ENCODE measurements at regions not wholly inside any gene's neighbourhood (a gene's known extent, or its start where the extent isn't known, plus 50 kb on each side); places are given as distances from the start of the nearest gene placed in this dataset.
"Not testable (repeated sequence)": the region's sequence is repeated elsewhere in the genome, so short reads cannot be mapped to it uniquely, and the experiment has no call there.

DNA sequence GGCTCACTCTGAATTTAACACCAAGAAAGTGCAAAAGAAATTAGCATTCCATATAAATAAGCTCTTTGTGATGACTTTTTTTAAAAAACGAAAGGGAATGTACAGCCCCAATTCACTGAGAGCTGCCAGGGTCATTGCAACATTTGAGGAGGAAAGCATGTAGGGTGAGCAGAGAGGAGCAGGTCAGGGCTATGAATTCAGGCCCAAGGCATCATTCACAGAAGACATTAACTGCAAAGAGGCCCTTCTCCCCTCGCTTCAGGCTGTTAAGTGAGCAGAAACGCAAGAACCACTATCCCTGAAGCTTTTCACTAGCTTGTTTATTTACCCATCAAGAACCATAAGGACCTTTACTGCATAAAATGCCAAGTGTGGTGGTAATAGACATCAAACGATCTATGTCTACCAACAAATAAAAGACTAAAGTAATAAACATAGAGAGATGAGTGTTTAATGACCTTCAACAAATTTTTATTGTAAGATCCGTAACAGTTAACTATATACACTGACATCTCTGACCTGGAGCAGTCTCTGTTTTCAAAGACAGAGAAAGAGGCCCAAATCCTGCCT is 333.1 kb upstream of the HNRNPA3 start:
- Histone ChIP-seq H2AFZ (ENCODE audit: low read length, unreplicated experiment) (no peak overlapping the region), H3K27me3 (ENCODE audit: insufficient read depth, low read length) (peaks cover 14% of the 10 kb centered on the region; the same call in 1 of the 2 replicates), H3K27ac (ENCODE audit: low read depth, low read length) (no peak overlapping the region)

GRCh38 chr2:176882045-176882444 is 330.5 kb upstream of the HNRNPA3 start:
- H3K79me2 ChIP-seq (ENCODE audit: control insufficient read depth, insufficient read depth, low read length, unreplicated experiment); H3K4me3 ChIP-seq (ENCODE audit: low read depth, low read length); H2AFZ ChIP-seq (ENCODE audit: low read length, unreplicated experiment); H3K27ac ChIP-seq (ENCODE audit: low read depth, low read length); H3K4me1 ChIP-seq (ENCODE audit: control insufficient read depth, insufficient read depth, low read length, unreplicated experiment); H3K36me3 ChIP-seq (ENCODE audit: insufficient read depth, low read length): not testable (repeated sequence)
- H3K27me3 ChIP-seq (ENCODE audit: insufficient read depth, low read length), result peaks cover 12% of the 10 kb centered on the region; the same call in 1 of the 2 replicates

More for the DNA sequence above, 333.1 kb upstream of the HNRNPA3 start:
- no peaks in the 10 kb centered on the region for H3K36me3 ChIP-seq (ENCODE audit: insufficient read depth, low read length)
- no peaks in the 10 kb centered on the region for H3K4me1 ChIP-seq (ENCODE audit: control insufficient read depth, insufficient read depth, low read length, unreplicated experiment)
- no peaks in the 10 kb centered on the region for H3K79me2 ChIP-seq (ENCODE audit: control insufficient read depth, insufficient read depth, low read length, unreplicated experiment)
- no peak overlapping the region for H3K4me3 ChIP-seq (ENCODE audit: low read depth, low read length)

GRCh38 chr2:176885001-176885643 is 327.5 kb upstream of the HNRNPA3 start:
- no peak overlapping the region for H3K27ac ChIP-seq (ENCODE audit: low read depth, low read length)
- no peaks in the 10 kb centered on the region for H3K79me2 ChIP-seq (ENCODE audit: control insufficient read depth, insufficient read depth, low read length, unreplicated experiment)
- no peaks in the 10 kb centered on the region for H3K4me1 ChIP-seq (ENCODE audit: control insufficient read depth, insufficient read depth, low read length, unreplicated experiment)
- no peak overlapping the region for H2AFZ ChIP-seq (ENCODE audit: low read length, unreplicated experiment)
- no peak overlapping the region for H3K4me3 ChIP-seq (ENCODE audit: low read depth, low read length)
- H3K36me3 ChIP-seq (ENCODE audit: insufficient read depth, low read length), result no peaks in the 10 kb centered on the region
- H3K27me3 ChIP-seq (ENCODE audit: insufficient read depth, low read length), result peaks cover 33% of the 10 kb centered on the region

- Histone ChIP-seq H3K27me3 (ENCODE audit: insufficient read depth, low read length) (peaks cover 34% of the 10 kb centered on the region), H3K4me3 (ENCODE audit: low read depth, low read length) (no peak overlapping the region), H3K4me1 (ENCODE audit: control insufficient read depth, insufficient read depth, low read length, unreplicated experiment) (no peaks in the 10 kb centered on the region), H3K27ac (ENCODE audit: low read depth, low read length) (no peak overlapping the region), H3K79me2 (ENCODE audit: control insufficient read depth, insufficient read depth, low read length, unreplicated experiment) (no peaks in the 10 kb centered on the region), H2AFZ (ENCODE audit: low read length, unreplicated experiment) (no peak overlapping the region), H3K36me3 (ENCODE audit: insufficient read depth, low read length) (no peaks in the 10 kb centered on the region)
Measured at GRCh38 chr2:176885661-176886060, 326.9 kb upstream of the HNRNPA3 start.

GRCh38 chr2:176891105-176891504 is 321.5 kb upstream of the HNRNPA3 start:
- H3K4me3 ChIP-seq (ENCODE audit: low read depth, low read length), result no peak overlapping the region

DNA sequence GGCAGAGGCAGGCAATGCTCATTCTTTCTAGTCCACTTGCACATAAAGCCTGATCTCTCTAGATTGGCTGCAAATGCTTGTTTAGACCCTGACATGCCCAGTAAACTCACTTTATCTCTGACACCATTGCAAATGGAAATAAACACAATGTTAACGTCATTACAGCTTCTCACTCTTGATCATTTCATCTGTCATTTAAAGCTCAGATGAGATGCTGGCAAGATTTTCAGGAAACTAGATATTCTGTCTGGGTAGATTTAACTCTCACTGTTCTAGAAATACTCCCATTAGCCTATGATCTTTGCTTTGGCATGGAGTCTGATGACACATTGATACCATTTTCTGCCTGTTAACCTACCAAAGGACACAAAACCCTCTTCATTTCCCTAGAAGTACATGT is 320.7 kb upstream of the HNRNPA3 start:
- Histone ChIP-seq H2AFZ (ENCODE audit: low read length, unreplicated experiment) (no peak overlapping the region), H3K27ac (ENCODE audit: low read depth, low read length) (no peak overlapping the region), H3K36me3 (ENCODE audit: insufficient read depth, low read length) (no peaks in the 10 kb centered on the region), H3K4me1 (ENCODE audit: control insufficient read depth, insufficient read depth, low read length, unreplicated experiment) (no peaks in the 10 kb centered on the region), H3K79me2 (ENCODE audit: control insufficient read depth, insufficient read depth, low read length, unreplicated experiment) (no peaks in the 10 kb centered on the region), H3K27me3 (ENCODE audit: insufficient read depth, low read length) (peaks cover 27% of the 10 kb centered on the region), H3K4me3 (ENCODE audit: low read depth, low read length) (no peak overlapping the region)

More at GRCh38 chr2:176891105-176891504, 321.5 kb upstream of the HNRNPA3 start:
- no peaks in the 10 kb centered on the region for H3K4me1 ChIP-seq (ENCODE audit: control insufficient read depth, insufficient read depth, low read length, unreplicated experiment)
- no peaks in the 10 kb centered on the region for H3K36me3 ChIP-seq (ENCODE audit: insufficient read depth, low read length)
- peaks cover 32% of the 10 kb centered on the region for H3K27me3 ChIP-seq (ENCODE audit: insufficient read depth, low read length)
- no peak overlapping the region for H3K27ac ChIP-seq (ENCODE audit: low read depth, low read length)
- no peak overlapping the region for H2AFZ ChIP-seq (ENCODE audit: low read length, unreplicated experiment)
- no peaks in the 10 kb centered on the region for H3K79me2 ChIP-seq (ENCODE audit: control insufficient read depth, insufficient read depth, low read length, unreplicated experiment)

DNA sequence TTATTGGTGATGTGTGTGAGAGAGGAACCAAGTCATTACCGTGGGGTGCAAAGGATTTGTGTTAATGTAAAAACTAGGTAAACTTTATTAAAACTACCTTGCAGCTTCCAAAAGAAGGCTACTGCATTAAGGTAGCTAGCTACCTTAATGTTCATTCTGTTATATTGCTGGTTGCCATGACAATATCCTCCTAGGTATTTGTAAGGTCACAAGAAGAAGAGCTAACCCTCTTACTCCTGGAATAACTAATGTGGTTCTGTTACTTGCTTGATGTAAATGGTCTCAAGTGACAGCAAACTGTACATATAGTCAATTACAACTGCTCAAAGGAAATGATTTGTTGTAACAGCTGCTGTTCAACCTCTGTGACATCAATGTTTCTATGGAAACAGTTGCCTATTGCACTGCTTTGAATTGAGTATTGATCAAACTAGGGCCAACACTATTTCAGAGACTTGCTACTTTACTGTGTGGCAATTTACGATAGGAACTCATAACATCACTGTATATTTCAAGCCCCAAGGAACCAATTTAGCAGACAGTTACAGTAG is 319.8 kb upstream of the HNRNPA3 start:
- H3K4me1 ChIP-seq (ENCODE audit: control insufficient read depth, insufficient read depth, low read length, unreplicated experiment), result no peaks in the 10 kb centered on the region
- no peak overlapping the region for H3K4me3 ChIP-seq (ENCODE audit: low read depth, low read length)
- no peak overlapping the region for H3K27ac ChIP-seq (ENCODE audit: low read depth, low read length)
- peaks cover 20% of the 10 kb centered on the region for H3K27me3 ChIP-seq (ENCODE audit: insufficient read depth, low read length)
- no peak overlapping the region for H2AFZ ChIP-seq (ENCODE audit: low read length, unreplicated experiment)
- H3K79me2 ChIP-seq (ENCODE audit: control insufficient read depth, insufficient read depth, low read length, unreplicated experiment), result no peaks in the 10 kb centered on the region
- no peaks in the 10 kb centered on the region for H3K36me3 ChIP-seq (ENCODE audit: insufficient read depth, low read length)

DNA sequence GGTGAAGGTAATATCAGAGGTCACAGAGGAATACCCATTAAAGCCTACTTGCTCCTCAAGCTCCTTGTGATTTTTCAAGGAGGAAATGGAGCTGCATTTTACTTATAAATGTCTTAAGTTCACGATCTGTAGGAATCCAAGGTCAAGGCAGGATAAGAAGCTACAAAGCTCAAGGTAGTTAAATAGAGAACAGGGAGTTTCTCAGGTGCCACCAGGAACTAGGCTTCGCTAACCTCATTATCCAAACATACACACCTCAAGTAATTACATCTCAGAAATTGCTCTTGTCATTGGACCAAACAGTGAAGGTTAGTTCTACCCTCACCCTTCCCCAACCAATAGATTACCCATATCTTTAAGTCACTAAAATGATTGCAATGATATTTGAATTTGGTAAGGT is 317.4 kb upstream of the HNRNPA3 start:
- no peaks in the 10 kb centered on the region for H3K79me2 ChIP-seq (ENCODE audit: control insufficient read depth, insufficient read depth, low read length, unreplicated experiment)
- H3K4me1 ChIP-seq (ENCODE audit: control insufficient read depth, insufficient read depth, low read length, unreplicated experiment), result no peaks in the 10 kb centered on the region
- no peak overlapping the region for H3K27ac ChIP-seq (ENCODE audit: low read depth, low read length)
- H2AFZ ChIP-seq (ENCODE audit: low read length, unreplicated experiment), result no peak overlapping the region
- H3K4me3 ChIP-seq (ENCODE audit: low read depth, low read length), result no peak overlapping the region
- H3K27me3 ChIP-seq (ENCODE audit: insufficient read depth, low read length), result peaks cover 11% of the 10 kb centered on the region
- H3K36me3 ChIP-seq (ENCODE audit: insufficient read depth, low read length), result no peaks in the 10 kb centered on the region

DNA sequence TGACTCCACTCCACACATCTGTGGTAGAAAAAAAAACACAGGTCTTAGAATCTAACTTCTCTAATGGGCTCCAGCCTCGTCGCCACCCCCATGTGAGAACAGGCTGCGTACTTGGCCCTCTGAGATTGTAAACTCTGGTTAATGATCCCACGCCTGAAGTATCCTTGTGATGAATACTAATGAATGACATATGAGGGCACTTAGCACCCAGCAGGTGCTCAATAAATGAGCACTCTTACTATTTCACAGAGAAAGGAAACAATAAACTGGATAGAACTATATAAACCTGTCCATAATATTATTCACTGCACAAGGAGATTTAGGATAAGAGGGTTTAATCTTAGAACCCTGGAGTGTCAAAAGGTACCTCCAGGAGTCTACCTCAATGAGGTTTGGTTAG is 310.1 kb upstream of the HNRNPA3 start:
- Histone ChIP-seq H3K4me3 (ENCODE audit: low read depth, low read length) (no peak overlapping the region), H3K36me3 (ENCODE audit: insufficient read depth, low read length) (no peaks in the 10 kb centered on the region), H3K27ac (ENCODE audit: low read depth, low read length) (no peak overlapping the region), H2AFZ (ENCODE audit: low read length, unreplicated experiment) (no peak overlapping the region), H3K4me1 (ENCODE audit: control insufficient read depth, insufficient read depth, low read length, unreplicated experiment) (no peaks in the 10 kb centered on the region), H3K27me3 (ENCODE audit: insufficient read depth, low read length) (peaks cover 49% of the 10 kb centered on the region), H3K79me2 (ENCODE audit: control insufficient read depth, insufficient read depth, low read length, unreplicated experiment) (no peaks in the 10 kb centered on the region)

DNA sequence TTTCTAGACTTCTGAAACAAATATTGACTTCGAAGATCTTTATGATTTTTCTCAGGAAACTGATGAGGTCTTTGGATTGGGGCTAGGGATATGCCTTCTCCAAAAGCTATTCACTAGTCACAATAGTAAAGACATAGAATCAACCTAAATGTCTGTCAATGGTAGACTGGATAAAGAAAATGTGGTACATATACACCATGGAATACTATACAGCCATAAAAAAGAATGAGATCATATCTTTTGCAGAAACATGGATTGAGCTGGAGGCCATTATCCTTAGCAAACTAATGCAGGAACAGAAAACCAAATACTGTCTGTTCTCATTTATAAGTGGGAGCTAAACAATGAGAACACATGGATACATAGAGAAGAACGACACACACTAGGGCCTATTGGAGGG is 308.5 kb upstream of the HNRNPA3 start:
- H3K4me1 ChIP-seq (ENCODE audit: control insufficient read depth, insufficient read depth, low read length, unreplicated experiment); H3K79me2 ChIP-seq (ENCODE audit: control insufficient read depth, insufficient read depth, low read length, unreplicated experiment); H3K36me3 ChIP-seq (ENCODE audit: insufficient read depth, low read length); H3K4me3 ChIP-seq (ENCODE audit: low read depth, low read length); H3K27ac ChIP-seq (ENCODE audit: low read depth, low read length); H2AFZ ChIP-seq (ENCODE audit: low read length, unreplicated experiment): not testable (repeated sequence)
- H3K27me3 ChIP-seq (ENCODE audit: insufficient read depth, low read length), result peaks cover 56% of the 10 kb centered on the region

- Histone ChIP-seq H3K27me3 (ENCODE audit: insufficient read depth, low read length) (peaks cover 63% of the 10 kb centered on the region), H2AFZ (ENCODE audit: low read length, unreplicated experiment) (no peak overlapping the region), H3K27ac (ENCODE audit: low read depth, low read length) (no peak overlapping the region), H3K36me3 (ENCODE audit: insufficient read depth, low read length) (no peaks in the 10 kb centered on the region), H3K4me3 (ENCODE audit: low read depth, low read length) (no peak overlapping the region), H3K79me2 (ENCODE audit: control insufficient read depth, insufficient read depth, low read length, unreplicated experiment) (no peaks in the 10 kb centered on the region), H3K4me1 (ENCODE audit: control insufficient read depth, insufficient read depth, low read length, unreplicated experiment) (no peaks in the 10 kb centered on the region)
Measured at GRCh38 chr2:176907341-176907740, 305.3 kb upstream of the HNRNPA3 start.

Measured in ACC112 (cell line).